Cardiac muscle cell (in vitro differentiated cells and primary cell): ENCODE measurements at regions not wholly inside any gene's neighbourhood (a gene's known extent, or its start where the extent isn't known, plus 50 kb on each side); places are given as distances from the start of the nearest gene placed in this dataset.

Experiments
- DNase-seq, 2 donors: peaks; one replicate each; pipeline versions ENCODE4 v3.0.0 to v3.0.0-alpha.2; 2010 to 2017; ENCODE audit warnings: low read depth in 1 of 2, low spot score in 1 of 2
- H3K27ac ChIP-seq: fragments of 200-600 bp; sonication (generic); 2 replicates; pipeline ENCODE4 v1.5.1; 2016
- H3K27me3 ChIP-seq: fragments of 200-600 bp; sonication (generic); 2 replicates; pipeline ENCODE4 v1.6.0; 2016; ENCODE audit warnings: control low read depth
- H3K36me3 ChIP-seq: fragments of 200-600 bp; sonication (generic); 2 replicates; pipeline ENCODE4 v1.5.1; 2016; ENCODE audit warnings: control low read depth
- H3K4me1 ChIP-seq: fragments of 200-600 bp; sonication (generic); 2 replicates; pipeline ENCODE4 v1.8.1; 2017; ENCODE audit warnings: low read depth, mild to moderate bottlenecking, mixed run types
- H3K4me3 ChIP-seq: fragments of 200-600 bp; sonication (generic); 2 replicates; pipeline ENCODE4 v1.5.1; 2016; ENCODE audit warnings: mild to moderate bottlenecking
- H3K9me3 ChIP-seq: fragments of 200-600 bp; sonication (generic); 2 replicates; pipeline ENCODE4 v1.5.1; 2017; ENCODE audit warnings: low read depth, mild to moderate bottlenecking, control low read depth
- TF ChIP-seq, protein P1 (sequence below): IDR thresholded peaks from 2 replicates; pipeline ENCODE4 v1.5.1; 2012; ENCODE audit warnings: low read depth, mild to moderate bottlenecking, low read length

DNA sequence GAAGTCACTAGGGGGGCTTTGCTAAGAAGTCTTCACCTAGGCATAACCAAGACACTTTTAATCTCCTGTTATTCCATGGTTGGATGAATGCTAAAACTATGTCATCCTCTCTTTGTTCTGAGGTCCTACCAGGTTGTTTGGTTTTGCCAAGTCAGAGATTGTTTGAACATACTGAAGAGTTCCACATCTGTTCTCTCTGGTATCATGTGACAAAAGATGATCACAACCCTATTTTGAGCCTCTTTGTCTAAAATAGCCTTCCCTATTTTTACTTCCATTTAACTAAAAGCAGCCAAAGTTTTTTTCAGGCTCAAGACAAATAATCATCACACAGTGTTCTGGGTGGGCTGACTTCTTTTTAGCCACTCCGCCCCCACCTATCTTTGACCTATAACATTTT, 218.4 kb upstream of the LMCD1 start:
- Histone ChIP-seq H3K27ac (no peak overlapping the region), H3K27me3 (no peaks in the 10 kb centered on the region), H3K36me3 (no peaks in the 10 kb centered on the region), H3K9me3 (no peaks in the 10 kb centered on the region), H3K4me3 (no peak overlapping the region), H3K4me1 (peaks cover 4% of the 10 kb centered on the region)
- no peak for DNase-seq
- TF ChIP-seq, protein P1, sequence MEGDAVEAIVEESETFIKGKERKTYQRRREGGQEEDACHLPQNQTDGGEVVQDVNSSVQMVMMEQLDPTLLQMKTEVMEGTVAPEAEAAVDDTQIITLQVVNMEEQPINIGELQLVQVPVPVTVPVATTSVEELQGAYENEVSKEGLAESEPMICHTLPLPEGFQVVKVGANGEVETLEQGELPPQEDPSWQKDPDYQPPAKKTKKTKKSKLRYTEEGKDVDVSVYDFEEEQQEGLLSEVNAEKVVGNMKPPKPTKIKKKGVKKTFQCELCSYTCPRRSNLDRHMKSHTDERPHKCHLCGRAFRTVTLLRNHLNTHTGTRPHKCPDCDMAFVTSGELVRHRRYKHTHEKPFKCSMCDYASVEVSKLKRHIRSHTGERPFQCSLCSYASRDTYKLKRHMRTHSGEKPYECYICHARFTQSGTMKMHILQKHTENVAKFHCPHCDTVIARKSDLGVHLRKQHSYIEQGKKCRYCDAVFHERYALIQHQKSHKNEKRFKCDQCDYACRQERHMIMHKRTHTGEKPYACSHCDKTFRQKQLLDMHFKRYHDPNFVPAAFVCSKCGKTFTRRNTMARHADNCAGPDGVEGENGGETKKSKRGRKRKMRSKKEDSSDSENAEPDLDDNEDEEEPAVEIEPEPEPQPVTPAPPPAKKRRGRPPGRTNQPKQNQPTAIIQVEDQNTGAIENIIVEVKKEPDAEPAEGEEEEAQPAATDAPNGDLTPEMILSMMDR, result no peak

DNA sequence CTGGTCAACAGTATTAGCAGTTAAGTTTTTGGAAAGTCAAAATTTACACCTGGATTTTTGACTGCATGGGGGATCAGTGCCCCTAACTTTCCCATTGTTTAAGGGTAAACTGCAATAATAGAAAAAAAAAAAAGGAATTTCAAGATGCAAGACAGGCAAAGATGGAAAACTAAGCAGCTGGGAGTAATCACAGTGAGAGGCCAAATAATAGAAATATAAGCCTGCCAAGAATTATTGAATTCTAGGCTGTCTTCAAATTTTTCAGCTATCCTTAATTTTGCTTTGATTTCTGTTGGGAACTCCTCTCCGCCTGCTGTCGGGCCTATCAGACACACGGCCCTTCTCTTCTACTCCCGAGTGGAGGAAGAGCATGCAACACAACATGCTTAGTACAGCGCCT, 215.5 kb upstream of the LMCD1 start:
- Histone ChIP-seq H3K27me3 (no peaks in the 10 kb centered on the region), H3K4me3 (no peak overlapping the region), H3K9me3 (no peaks in the 10 kb centered on the region), H3K4me1 (peaks cover 4% of the 10 kb centered on the region), H3K27ac (no peak overlapping the region), H3K36me3 (no peaks in the 10 kb centered on the region)
- no peak for DNase-seq
- TF ChIP-seq, protein P1, result no peak

DNA sequence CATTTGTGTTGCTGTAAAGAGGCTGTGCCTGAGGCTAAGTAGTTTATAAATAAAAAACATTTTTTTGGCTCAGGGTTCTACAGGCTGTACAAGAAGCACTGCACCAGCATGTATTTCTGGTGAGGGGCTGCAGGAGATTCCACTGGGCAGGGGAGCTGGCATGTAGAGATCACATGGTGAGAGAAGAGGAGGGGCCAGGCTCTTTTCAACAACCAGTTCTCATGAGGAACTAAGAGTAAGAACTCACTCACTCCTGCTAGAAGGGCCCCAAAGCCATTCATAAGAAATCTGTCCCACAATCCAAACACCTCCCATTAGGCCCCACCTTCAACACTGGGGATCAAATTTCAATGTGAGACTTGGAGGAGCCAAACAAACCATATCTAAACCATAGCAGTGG, 214.9 kb upstream of the LMCD1 start:
- TF ChIP-seq, protein P1, result no peak
- peak in 1 of 2 donors; percentile 7 for DNase-seq
- H3K4me3 ChIP-seq, result no peak overlapping the region
- H3K9me3 ChIP-seq, result no peaks in the 10 kb centered on the region
- no peaks in the 10 kb centered on the region for H3K27me3 ChIP-seq
- peaks cover 4% of the 10 kb centered on the region for H3K4me1 ChIP-seq
- H3K36me3 ChIP-seq, result no peaks in the 10 kb centered on the region
- H3K27ac ChIP-seq, result peak overlapping the region; percentile 28

DNA sequence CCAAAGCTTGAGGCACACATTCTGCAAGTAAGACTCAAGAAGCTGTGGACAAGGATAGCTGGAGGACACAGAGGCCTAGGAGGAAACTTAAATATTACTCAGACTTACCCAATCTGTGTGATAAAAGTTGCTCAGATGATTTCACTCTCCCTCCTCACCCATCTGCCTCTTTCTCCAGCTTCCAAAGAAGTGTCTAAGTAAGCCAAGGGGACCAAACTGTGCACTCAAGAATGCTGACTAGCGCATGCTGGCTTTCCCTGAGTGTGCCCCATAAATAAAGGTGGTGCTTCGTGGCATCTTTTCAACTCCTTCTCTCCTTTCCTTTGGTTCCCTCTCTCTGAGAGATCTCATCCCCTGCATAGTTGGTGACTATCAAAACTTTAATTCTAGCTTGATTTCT, 211.0 kb upstream of the LMCD1 start:
- Histone ChIP-seq H3K4me3 (no peak overlapping the region), H3K27ac (no peak overlapping the region), H3K4me1 (peaks cover 4% of the 10 kb centered on the region), H3K27me3 (no peaks in the 10 kb centered on the region), H3K9me3 (no peaks in the 10 kb centered on the region), H3K36me3 (no peaks in the 10 kb centered on the region)
- DNase-seq, result no peak
- TF ChIP-seq, protein P1, result no peak

DNA sequence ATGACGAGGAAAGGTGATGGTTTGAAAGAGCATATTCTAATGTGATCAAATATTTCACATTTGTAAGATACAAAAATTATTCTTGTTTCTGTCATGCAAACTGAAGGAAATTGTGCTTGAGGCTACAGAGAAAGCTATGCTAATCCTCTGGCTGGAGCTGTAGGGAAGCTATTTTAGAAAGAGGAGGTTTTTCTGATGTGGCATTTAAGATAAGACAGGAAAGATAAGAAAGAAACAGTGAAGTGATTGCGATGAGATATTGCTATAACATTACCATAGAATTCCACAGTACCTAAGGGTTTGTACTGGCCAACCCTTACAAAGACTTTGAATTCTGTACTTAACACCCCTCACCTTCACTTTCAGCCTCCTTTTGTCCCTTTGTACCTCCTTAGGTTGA, 205.2 kb upstream of the LMCD1 start:
- H3K27ac ChIP-seq, result no peak overlapping the region
- TF ChIP-seq, protein P1, result no peak
- DNase-seq, result no peak
- H3K27me3 ChIP-seq, result no peaks in the 10 kb centered on the region
- peaks cover 17% of the 10 kb centered on the region for H3K4me1 ChIP-seq
- H3K4me3 ChIP-seq, result no peak overlapping the region
- H3K9me3 ChIP-seq, result no peaks in the 10 kb centered on the region
- no peaks in the 10 kb centered on the region for H3K36me3 ChIP-seq
